IMR-90 (cell line): ENCODE measurements at regions not wholly inside any gene's neighbourhood (a gene's known extent, or its start where the extent isn't known, plus 50 kb on each side); places are given as distances from the start of the nearest gene placed in this dataset.
"Not testable (repeated sequence)": the region's sequence is repeated elsewhere in the genome, so short reads cannot be mapped to it uniquely, and the experiment has no call there.

Experiments
- BHLHE40 ChIP-seq: fragments of 150-350 bp; IDR thresholded peaks from 2 replicates; pipeline ENCODE4 v1.6.1; 2016; ENCODE audit warnings: mild to moderate bottlenecking, low read depth, low read length
- CEBPB ChIP-seq: IDR thresholded peaks from 2 replicates; pipeline ENCODE4 v1.6.1; 2012; ENCODE audit warnings: low read depth, low read length, improper control_type of control experiment
- CTCF ChIP-seq: conservative IDR thresholded peaks from 2 replicates; pipeline ENCODE4 v1.5.1; 2012; ENCODE audit warnings: mild to moderate bottlenecking, low read depth, low read length, improper control_type of control experiment
- MAFK ChIP-seq: IDR thresholded peaks from 2 replicates; pipeline ENCODE4 v1.6.1; 2012; ENCODE audit warnings: low read depth, low read length, improper control_type of control experiment
- MXI1 ChIP-seq: IDR thresholded peaks from 2 replicates; pipeline ENCODE4 v1.6.1; 2012; ENCODE audit warnings: low read depth, mild to moderate bottlenecking, low read length, moderate library complexity, borderline replicate concordance
- NFE2L2 ChIP-seq: fragments of 150-350 bp; IDR thresholded peaks from 2 replicates; pipeline ENCODE4 v1.6.1; 2016; ENCODE audit warnings: low read depth, mild to moderate bottlenecking, low read length
- POLR2A ChIP-seq: IDR thresholded peaks from 2 replicates; pipeline ENCODE4 v1.6.1; 2012; ENCODE audit warnings: mild to moderate bottlenecking, low read depth, low read length
- RFX5 ChIP-seq: IDR thresholded peaks from 2 replicates; pipeline ENCODE4 v1.8.0; 2012; ENCODE audit warnings: low read depth, mild to moderate bottlenecking, low read length, moderate library complexity
- USF2 ChIP-seq: fragments of 150-350 bp; IDR thresholded peaks from 2 replicates; pipeline ENCODE4 v1.6.1; 2017; ENCODE audit warnings: mild to moderate bottlenecking, antibody characterized with exemption, low read length, low read depth

- TF ChIP-seq CTCF, POLR2A, USF2, NFE2L2, RFX5, MXI1, CEBPB, BHLHE40, MAFK: not testable (repeated sequence)
Observed at GRCh38 chr2:87193336-87193735, 171.7 kb upstream of the PLGLB1 start.
